Esophagus squamous epithelium (tissue), 5 donors: ENCODE measurements at regions not wholly inside any gene's neighbourhood (a gene's known extent, or its start where the extent isn't known, plus 50 kb on each side); places are given as distances from the start of the nearest gene placed in this dataset.
"Not testable (repeated sequence)": the region's sequence is repeated elsewhere in the genome, so short reads cannot be mapped to it uniquely, and the experiment has no call there.

Experiments used
- DNase-seq: peaks from one replicate; lab custom pipeline; 2025; lab: John Stamatoyannopoulos, UW
- H3K27ac ChIP-seq, 4 donors: fragments of 200-600 bp; sonication (generic); one replicate each; pipeline ENCODE4 v1.5.1; 2016 to 2019; ENCODE audit warnings: mild to moderate bottlenecking in 1 of 4
- H3K27me3 ChIP-seq, 4 donors: fragments of 200-600 bp; sonication (generic); 1 replicate in 3 of 4; 2 replicates in 1 of 4; pipeline versions ENCODE4 v1.5.1 to v1.6.0; 2017 to 2021; ENCODE audit warnings: antibody characterized with exemption in 1 of 4
- H3K36me3 ChIP-seq, 3 donors: fragments of 200-600 bp; sonication (generic); one replicate each; pipeline ENCODE4 v1.5.1; 2016 to 2019
- H3K4me1 ChIP-seq, 3 donors: fragments of 200-600 bp; sonication (generic); one replicate each; pipeline ENCODE4 v1.5.1; 2017 to 2019
- H3K4me3 ChIP-seq, 4 donors: fragments of 200-600 bp; sonication (generic); 1 replicate in 3 of 4; 2 replicates in 1 of 4; pipeline ENCODE4 v1.5.1; 2016 to 2019; ENCODE audit warnings: mild to moderate bottlenecking in 2 of 4, moderate library complexity in 1 of 4
- H3K9me3 ChIP-seq, 3 donors: fragments of 200-600 bp; sonication (generic); one replicate each; pipeline ENCODE4 v1.5.1; 2016 to 2019
- POLR2A ChIP-seq, 4 donors: fragments of 450-650 bp; IDR thresholded peaks; one replicate each; pipeline ENCODE4 v1.6.1; 2017; ENCODE audit warnings: antibody characterized with exemption in 4 of 4, mild to moderate bottlenecking in 4 of 4, moderate library complexity in 3 of 4
- WGBS, 2 donors: methylation state at CpG; one replicate each; pipeline ENCODE4 v1.1.5; 2018; 5-methylcytosine and 5-hydroxymethylcytosine counted together
- intact Hi-C: fragments of 100-400 bp; cut with DNase I; formaldehyde crosslinking; loops from one replicate; pipeline ENCODE4 v1.15.0; 2022
- TF ChIP-seq, protein P1 (sequence below), 6 experiments: fragments of 450-650 bp in 4 of 6; fragments of 200-600 bp in 2 of 6; sonication (generic) in 2 of 6; IDR thresholded peaks; one replicate each; pipeline ENCODE4 v1.5.1; 2016 to 2019; ENCODE audit warnings: antibody characterized with exemption in 6 of 6, mild to moderate bottlenecking in 4 of 6, moderate library complexity in 4 of 6
- donor health status: DM: yes; HTN: yes; CAD: no.

DNA sequence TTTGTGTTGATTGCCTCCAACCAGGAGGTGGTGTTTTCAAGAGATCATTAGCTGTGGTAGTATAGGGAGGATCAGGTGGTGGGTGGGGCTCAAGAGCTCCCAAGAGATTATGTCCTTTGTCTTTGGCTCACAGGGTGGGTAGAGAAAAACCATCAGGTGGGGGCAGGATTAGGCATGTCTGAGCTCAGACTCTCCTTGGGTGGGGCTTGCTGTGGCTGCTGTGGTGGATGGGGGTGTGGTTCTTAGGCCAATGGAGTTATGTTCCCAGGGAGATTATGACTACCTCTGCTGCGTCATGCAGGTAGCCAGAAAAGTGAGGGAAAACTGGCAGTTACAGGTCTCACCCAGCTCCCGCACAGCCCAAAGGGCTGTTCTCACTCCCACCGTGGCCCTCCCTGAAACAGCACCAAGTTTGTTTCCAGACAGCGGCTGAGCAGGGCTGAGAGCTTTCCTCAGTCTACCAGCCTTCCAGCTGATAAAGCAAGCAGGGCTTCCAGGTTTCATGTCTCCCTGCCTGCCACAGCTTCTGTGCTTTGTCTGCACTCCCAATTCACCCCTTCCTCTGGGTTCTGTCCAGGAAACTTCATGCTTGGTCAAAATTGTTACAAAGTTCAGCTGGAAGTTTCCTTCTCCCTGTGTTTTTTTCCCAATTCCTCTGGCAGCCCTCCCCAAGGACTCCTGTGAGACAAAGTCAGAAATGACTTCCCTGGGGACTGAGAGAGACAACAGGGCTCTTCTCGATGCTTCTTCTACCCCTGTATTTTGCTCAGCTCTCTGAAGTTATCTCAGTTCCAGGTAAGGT lies 481.1 kb upstream of the MAN1A1 start:
- no peaks in the 10 kb centered on the region for H3K36me3 ChIP-seq
- peak in 1 of 4 donors; percentile 28 for TF ChIP-seq POLR2A (IDR thresholded peaks at IDR 0.05)
- TF ChIP-seq, protein P1, sequence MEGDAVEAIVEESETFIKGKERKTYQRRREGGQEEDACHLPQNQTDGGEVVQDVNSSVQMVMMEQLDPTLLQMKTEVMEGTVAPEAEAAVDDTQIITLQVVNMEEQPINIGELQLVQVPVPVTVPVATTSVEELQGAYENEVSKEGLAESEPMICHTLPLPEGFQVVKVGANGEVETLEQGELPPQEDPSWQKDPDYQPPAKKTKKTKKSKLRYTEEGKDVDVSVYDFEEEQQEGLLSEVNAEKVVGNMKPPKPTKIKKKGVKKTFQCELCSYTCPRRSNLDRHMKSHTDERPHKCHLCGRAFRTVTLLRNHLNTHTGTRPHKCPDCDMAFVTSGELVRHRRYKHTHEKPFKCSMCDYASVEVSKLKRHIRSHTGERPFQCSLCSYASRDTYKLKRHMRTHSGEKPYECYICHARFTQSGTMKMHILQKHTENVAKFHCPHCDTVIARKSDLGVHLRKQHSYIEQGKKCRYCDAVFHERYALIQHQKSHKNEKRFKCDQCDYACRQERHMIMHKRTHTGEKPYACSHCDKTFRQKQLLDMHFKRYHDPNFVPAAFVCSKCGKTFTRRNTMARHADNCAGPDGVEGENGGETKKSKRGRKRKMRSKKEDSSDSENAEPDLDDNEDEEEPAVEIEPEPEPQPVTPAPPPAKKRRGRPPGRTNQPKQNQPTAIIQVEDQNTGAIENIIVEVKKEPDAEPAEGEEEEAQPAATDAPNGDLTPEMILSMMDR (IDR thresholded peaks at IDR 0.05): peak in 1 of 6 experiments; percentile 1
- peak overlapping the region; percentile 77 to 87 (median 84) for H3K27ac ChIP-seq
- WGBS, 2 donors: 43 to 48% methylated on average over 2 to 5 of the region's 5 CpGs
- H3K4me3 ChIP-seq: peak overlapping the region in 1 of 4 donors; percentile 28
- intact Hi-C loops: no loop called here
- no peak for DNase-seq
- no peaks in the 10 kb centered on the region for H3K9me3 ChIP-seq
- H3K27me3 ChIP-seq: no peaks in the 10 kb centered on the region
- peaks cover 0 to 46% (median 10%) of the 10 kb centered on the region in 3 donors for H3K4me1 ChIP-seq

DNA sequence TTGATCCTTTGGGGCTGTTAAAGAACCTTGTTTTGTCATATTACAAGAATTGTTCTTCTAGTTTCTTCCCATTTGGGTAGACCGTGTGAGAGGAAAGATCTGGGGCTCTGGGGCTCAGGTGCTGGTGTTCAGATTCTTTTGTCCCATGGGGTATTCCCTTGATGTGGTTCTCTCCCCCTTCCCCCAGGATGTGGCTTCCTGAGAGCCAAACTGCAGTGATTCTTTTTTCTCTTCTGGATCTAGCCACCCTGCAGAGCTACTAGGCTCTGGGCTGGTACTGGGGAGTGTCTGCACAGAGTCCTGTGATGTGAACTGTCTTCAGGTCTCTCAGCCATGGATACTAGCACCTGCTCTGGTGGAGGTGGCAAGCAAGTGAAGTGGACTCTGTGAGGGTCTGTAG lies 480.5 kb upstream of the MAN1A1 start:
- Histone ChIP-seq H3K4me1 (peaks cover 0 to 42% (median 10%) of the 10 kb centered on the region in 3 donors), H3K36me3 (no peaks in the 10 kb centered on the region), H3K27ac (peak overlapping the region; percentile 49 to 87 (median 72)), H3K27me3 (no peaks in the 10 kb centered on the region), H3K4me3 (no peak overlapping the region), H3K9me3 (no peaks in the 10 kb centered on the region)
- intact Hi-C loops: no loop called here
- no peak for DNase-seq
- WGBS, 2 donors: 86 to 100% methylated on average over 1 of the region's 1 CpG
- TF ChIP-seq POLR2A (IDR thresholded peaks at IDR 0.05): no peak
- TF ChIP-seq, protein P1 (IDR thresholded peaks at IDR 0.05): peak in 1 of 6 experiments; percentile 5

DNA sequence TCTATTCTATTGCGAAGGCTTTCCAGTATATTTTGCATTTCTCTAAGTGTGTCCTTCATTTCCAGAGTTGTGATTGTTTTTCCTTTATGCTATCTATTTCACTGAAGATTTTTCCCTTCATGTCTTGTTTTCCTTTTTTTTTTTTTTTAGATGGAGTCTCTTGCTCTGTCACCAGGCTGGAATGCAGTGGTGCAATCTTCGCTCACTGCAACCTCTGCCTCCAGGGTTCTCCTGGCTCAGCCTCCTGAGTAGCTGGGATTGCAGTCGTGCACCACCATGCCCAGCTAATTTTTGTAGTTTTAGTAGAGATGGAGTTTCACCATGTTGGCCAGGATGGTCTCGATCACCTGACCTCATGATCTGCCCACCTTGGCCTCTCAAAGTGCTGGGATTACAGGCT lies 479.9 kb upstream of the MAN1A1 start:
- H3K27ac ChIP-seq: peak overlapping the region in 1 of 4 donors; percentile 75
- H3K4me3 ChIP-seq, H3K36me3 ChIP-seq, intact Hi-C loops, H3K9me3 ChIP-seq, H3K27me3 ChIP-seq, DNase-seq: not testable (repeated sequence)
- 49 to 78% methylated on average over 4 of the region's 4 CpGs for WGBS, 2 donors
- peaks cover 0 to 36% (median 10%) of the 10 kb centered on the region in 3 donors for H3K4me1 ChIP-seq

DNA sequence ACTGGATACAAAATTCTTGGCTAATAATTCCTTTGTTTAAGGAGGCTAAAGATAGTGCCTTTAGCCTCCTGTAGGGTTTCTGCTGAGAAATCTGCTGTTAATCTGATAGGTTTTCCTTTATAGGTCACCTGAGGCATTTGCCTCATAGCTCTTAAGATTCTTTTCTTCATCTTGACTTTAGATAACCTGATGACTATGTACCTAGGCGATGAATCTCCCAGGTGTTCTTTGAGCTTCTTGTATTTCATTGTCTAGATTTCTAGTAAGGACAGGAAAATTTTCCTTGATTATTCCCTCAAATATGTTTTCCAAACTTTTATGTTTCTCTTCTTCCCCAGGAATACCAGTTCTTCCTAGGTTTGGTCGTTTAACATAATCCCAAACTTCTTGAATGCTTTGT lies 479.4 kb upstream of the MAN1A1 start:
- DNase-seq: no peak
- no peaks in the 10 kb centered on the region for H3K36me3 ChIP-seq
- intact Hi-C loops: no loop called here
- H3K4me3 ChIP-seq: no peak overlapping the region
- TF ChIP-seq, protein P1 (IDR thresholded peaks at IDR 0.05): no peak
- TF ChIP-seq POLR2A (IDR thresholded peaks at IDR 0.05): no peak
- no peaks in the 10 kb centered on the region for H3K9me3 ChIP-seq
- no peak overlapping the region for H3K27ac ChIP-seq
- WGBS, 2 donors: 62 to 90% methylated on average over 2 of the region's 2 CpGs
- H3K27me3 ChIP-seq: no peaks in the 10 kb centered on the region
- peaks cover 0 to 32% (median 7%) of the 10 kb centered on the region in 3 donors for H3K4me1 ChIP-seq

DNA sequence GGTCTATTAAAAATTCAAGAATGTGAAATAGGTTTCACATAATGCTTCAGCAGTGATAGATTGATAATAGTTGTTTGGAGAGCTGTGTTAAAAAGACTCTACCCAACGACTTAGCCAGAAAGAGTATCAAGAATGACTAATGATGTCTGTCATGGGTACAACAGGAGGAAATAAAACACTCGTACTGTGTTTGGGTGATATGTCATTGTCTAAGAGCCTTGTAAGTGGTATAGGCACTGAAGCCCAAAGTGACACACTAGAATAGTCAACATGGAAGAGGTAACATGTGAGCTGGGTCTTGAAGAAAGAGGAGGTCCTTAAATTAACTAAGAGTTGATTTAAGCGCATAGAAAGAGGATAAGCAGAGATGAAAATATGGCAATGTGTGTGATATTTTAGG lies 471.8 kb upstream of the MAN1A1 start:
- WGBS, 2 donors: 40 to 41% methylated on average over 3 of the region's 3 CpGs
- no peaks in the 10 kb centered on the region for H3K9me3 ChIP-seq
- intact Hi-C loops: no loop called here
- DNase-seq: no peak
- no peak overlapping the region for H3K4me3 ChIP-seq
- no peak overlapping the region for H3K27ac ChIP-seq
- H3K36me3 ChIP-seq: no peaks in the 10 kb centered on the region
- no peaks in the 10 kb centered on the region for H3K27me3 ChIP-seq
- H3K4me1 ChIP-seq: no peaks in the 10 kb centered on the region
- TF ChIP-seq, protein P1 (IDR thresholded peaks at IDR 0.05): no peak
